Retina (tissue), 1 donor: ENCODE measurements at regions not wholly inside any gene's neighbourhood (a gene's known extent, or its start where the extent isn't known, plus 50 kb on each side); places are given as distances from the start of the nearest gene placed in this dataset.
"Not testable (repeated sequence)": the region's sequence is repeated elsewhere in the genome, so short reads cannot be mapped to it uniquely, and the experiment has no call there.

Source experiments
- DNase-seq: peaks from one replicate; pipeline ENCODE4 v3.0.0-alpha.2; 2016

GRCh38 chr3:16055606-16056211 is 118.8 kb upstream of the GALNT15 start:
- no peak for DNase-seq

- DNase-seq = no peak
These were observed 118.3 kb upstream of the GALNT15 start for GRCh38 chr3:16056217-16056616.

- no peak for DNase-seq
These were observed 116.0 kb upstream of the GALNT15 start for GRCh38 chr3:16058521-16058920.

- DNase-seq = no peak
These were observed 115.4 kb upstream of the GALNT15 start for GRCh38 chr3:16059081-16059537.

GRCh38 chr3:16059711-16060357 is 114.6 kb upstream of the GALNT15 start:
- no peak for DNase-seq

- DNase-seq = no peak
These were observed 114.1 kb upstream of the GALNT15 start for GRCh38 chr3:16060358-16060852.

- DNase-seq = no peak
These were observed 113.5 kb upstream of the GALNT15 start for GRCh38 chr3:16060945-16061344.

GRCh38 chr3:16061491-16061890 is 113.0 kb upstream of the GALNT15 start:
- no peak for DNase-seq

- no peak for DNase-seq
These were observed 110.9 kb upstream of the GALNT15 start for GRCh38 chr3:16063603-16064002.

- no peak for DNase-seq
These were observed 109.7 kb upstream of the GALNT15 start for GRCh38 chr3:16064642-16065414.

GRCh38 chr3:16066545-16066944 is 107.9 kb upstream of the GALNT15 start:
- DNase-seq = no peak

GRCh38 chr3:16066975-16067374 is 107.5 kb upstream of the GALNT15 start:
- no peak for DNase-seq

- no peak for DNase-seq
These were observed 106.5 kb upstream of the GALNT15 start for GRCh38 chr3:16067837-16068471.

- no peak for DNase-seq
These were observed 105.1 kb upstream of the GALNT15 start for GRCh38 chr3:16069149-16069922.

GRCh38 chr3:16070707-16071106 is 103.8 kb upstream of the GALNT15 start:
- peak; percentile 89 for DNase-seq

- DNase-seq = no peak
These were observed 103.3 kb upstream of the GALNT15 start for GRCh38 chr3:16071206-16071605.

GRCh38 chr3:16072420-16073110 is 101.9 kb upstream of the GALNT15 start:
- no peak for DNase-seq

GRCh38 chr3:16073203-16073602 is 101.3 kb upstream of the GALNT15 start:
- no peak for DNase-seq

GRCh38 chr3:16073990-16074671 is 100.3 kb upstream of the GALNT15 start:
- not testable (repeated sequence) for DNase-seq

GRCh38 chr3:16075647-16076046 is 98.8 kb upstream of the GALNT15 start:
- no peak for DNase-seq

- DNase-seq = no peak
These were observed 97.9 kb upstream of the GALNT15 start for GRCh38 chr3:16076564-16076963.
